Tibial nerve (tissue), 3 donors: ENCODE measurements at regions not wholly inside any gene's neighbourhood (a gene's known extent, or its start where the extent isn't known, plus 50 kb on each side); places are given as distances from the start of the nearest gene placed in this dataset.

Source experiments
- CTCF ChIP-seq, 5 experiments: fragments of 200-600 bp in 3 of 5; fragments of 450-650 bp in 2 of 5; sonication (generic) in 3 of 5; IDR thresholded peaks; one replicate each; pipeline ENCODE4 v1.5.1; 2016 to 2019; ENCODE audit warnings: antibody characterized with exemption in 5 of 5, mild to moderate bottlenecking in 3 of 5, moderate library complexity in 2 of 5
- POLR2A ChIP-seq, 2 donors: fragments of 450-650 bp; IDR thresholded peaks; one replicate each; pipeline ENCODE4 v1.6.1; 2017; ENCODE audit warnings: antibody characterized with exemption in 2 of 2, mild to moderate bottlenecking in 2 of 2, moderate library complexity in 2 of 2

- TF ChIP-seq CTCF (IDR thresholded peaks at IDR 0.05) (no peak), POLR2A (IDR thresholded peaks at IDR 0.05) (no peak)
Observed at GRCh38 chr12:128138125-128138524, 128.8 kb upstream of the TMEM132C start.
